ENCODE measurements at regions not wholly inside any gene's neighbourhood (a gene's known extent, or its start where the extent isn't known, plus 50 kb on each side); places are given as distances from the start of the nearest gene placed in this dataset.

GRCh38 chr15:46636206-46636605 lies 1001.4 kb downstream of the SQOR start (continued):
- no peak for TF ChIP-seq ZBTB21 (CRISPR knock-in tag; IDR thresholded peaks at IDR 0.05)
- TF ChIP-seq SRY (CRISPR knock-in tag; IDR thresholded peaks at IDR 0.05): no peak

GRCh38 chr15:46644501-46645481 lies 1010.0 kb downstream of the SQOR start:
- no peak for FAIRE-seq
- no peak overlapping the region for H3K4me2 ChIP-seq (ENCODE audit: low read depth, low read length)
- CTCF ChIA-PET (ENCODE audit: low intra/inter-chr PET ratio, low total read pairs): no interaction called here

GRCh38 chr15:46646490-46646889 lies 1011.7 kb downstream of the SQOR start:
- Histone ChIP-seq H2AFZ (ENCODE audit: low read length) (no peak overlapping the region), H3K4me2 (ENCODE audit: low read depth, low read length) (no peak overlapping the region), H4K20me1 (ENCODE audit: insufficient read depth, low read length) (no peaks in the 10 kb centered on the region), H3K27me3 (ENCODE audit: control insufficient read depth in 1 of 2, insufficient read depth in 2 of 2, low read length in 2 of 2) (no peaks in the 10 kb centered on the region), H3K4me3 (replicated peaks in 1 of 3; ENCODE audit: insufficient read depth in 1 of 3, low read depth in 2 of 3, low read length in 3 of 3) (no peak overlapping the region), H3K27ac (ENCODE audit: extremely low read length, insufficient read depth, low read length) (no peak overlapping the region), H3K9ac (ENCODE audit: insufficient read depth, low read depth, low read length) (no peak overlapping the region), H3K4me1 (ENCODE audit: insufficient read depth, low read length) (no peaks in the 10 kb centered on the region), H3K9me3 (ENCODE audit: low read length) (peaks cover 89% of the 10 kb centered on the region), H3K79me2 (ENCODE audit: insufficient read depth, low read length) (no peaks in the 10 kb centered on the region), H3K36me3 (replicated peaks in 1 of 2; ENCODE audit: control insufficient read depth in 1 of 2, insufficient read depth in 2 of 2, low read length in 2 of 2) (no peaks in the 10 kb centered on the region)
- DNase-seq (ENCODE audit: low spot score) (no peak), FAIRE-seq (no peak), ATAC-seq (no peak)
- in situ Hi-C loops (cut with HindIII; ENCODE audit: extremely low pct_ligation_motif_present, low pct_unique_long_range_greater_than_20kb) (no loop called here), intact Hi-C loops (cut with micrococcal nuclease; ENCODE audit: unreplicated experiment) (no loop called here)
- ChIA-PET POLR2A (no interaction called here), CTCF (ENCODE audit: low intra/inter-chr PET ratio, low total read pairs) (no interaction called here)
- no TSS peak for BruUV-seq (replicated peaks)
- 0% methylated on average over 1 of the region's 1 CpG for WGBS (ENCODE audit: low lambda C conversion rate)
- TF ChIP-seq NFIB (CRISPR knock-in tag; IDR thresholded peaks at IDR 0.05; ENCODE audit: borderline replicate concordance) (no peak), RCOR2 (CRISPR knock-in tag; IDR thresholded peaks at IDR 0.05) (no peak), ZNF563 (CRISPR knock-in tag; IDR thresholded peaks at IDR 0.05) (no peak)

More at GRCh38 chr15:46644501-46645481, 1010.0 kb downstream of the SQOR start:
- Histone ChIP-seq H3K4me3 (replicated peaks in 1 of 3; ENCODE audit: insufficient read depth in 1 of 3, low read depth in 2 of 3, low read length in 3 of 3) (no peak overlapping the region), H3K27me3 (ENCODE audit: control insufficient read depth in 1 of 2, insufficient read depth in 2 of 2, low read length in 2 of 2) (no peaks in the 10 kb centered on the region), H3K9me3 (ENCODE audit: low read length) (peaks cover 91% of the 10 kb centered on the region), H3K27ac (ENCODE audit: extremely low read length, insufficient read depth, low read length) (no peak overlapping the region), H2AFZ (ENCODE audit: low read length) (no peak overlapping the region), H3K9ac (ENCODE audit: insufficient read depth, low read depth, low read length) (no peak overlapping the region), H3K79me2 (ENCODE audit: insufficient read depth, low read length) (no peaks in the 10 kb centered on the region), H4K20me1 (ENCODE audit: insufficient read depth, low read length) (no peaks in the 10 kb centered on the region), H3K36me3 (replicated peaks in 1 of 2; ENCODE audit: control insufficient read depth in 1 of 2, insufficient read depth in 2 of 2, low read length in 2 of 2) (no peaks in the 10 kb centered on the region), H3K4me1 (ENCODE audit: insufficient read depth, low read length) (no peaks in the 10 kb centered on the region)
- ATAC-seq (no peak), DNase-seq (ENCODE audit: low spot score) (no peak)
- WGBS (ENCODE audit: low lambda C conversion rate): 1% methylated on average over 4 of the region's 4 CpGs
- intact Hi-C loops (cut with micrococcal nuclease; ENCODE audit: unreplicated experiment): no loop called here
- no TSS peak for BruUV-seq (replicated peaks)
- POLR2A ChIA-PET: no interaction called here
- in situ Hi-C loops (cut with HindIII; ENCODE audit: extremely low pct_ligation_motif_present, low pct_unique_long_range_greater_than_20kb): no loop called here
- TF ChIP-seq FOXK2 (IDR thresholded peaks at IDR 0.05) (no peak), ZSCAN22 (CRISPR knock-in tag; IDR thresholded peaks at IDR 0.05) (no peak), SATB2 (CRISPR knock-in tag; IDR thresholded peaks at IDR 0.05) (no peak)
